A549 (cell line): ENCODE measurements at regions not wholly inside any gene's neighbourhood (a gene's known extent, or its start where the extent isn't known, plus 50 kb on each side); places are given as distances from the start of the nearest gene placed in this dataset.

Source experiments
- ATAC-seq, 2 experiments: fragments of 200-7000 bp in 1 of 2; fragments of >200 bp in 1 of 2; cut with Nextera tagmentation in 1 of 2; cut with Tn5 transposase in 1 of 2; 3 replicates each; pipeline versions ENCODE4 v1.8.0 to v1.9.1; 2018 to 2020; ENCODE audit warnings: mild to moderate bottlenecking in 1 of 2, moderate library complexity in 1 of 2
- CTCF ChIA-PET: fragments of 300-600 bp; sonication (Branson Sonifier 250); formaldehyde crosslinking; extraction: SDS; loops from one replicate; lab custom pipeline; 2021; ENCODE audit warnings: antibody characterized with exemption, inconsistent platforms; lab: Yijun Ruan, JAX
- POLR2A ChIA-PET: fragments of 350-600 bp; formaldehyde crosslinking; extraction: SDS; loops from one replicate; lab custom pipeline; 2021; ENCODE audit warnings: antibody characterized with exemption, inconsistent platforms; lab: Yijun Ruan, JAX
- DNase-seq, 2 experiments: peaks; one replicate each; pipeline versions ENCODE4 v3.0.0 to v3.0.0-alpha.2; 2011 to 2016; ENCODE audit warnings: low read depth in 1 of 2, low spot score in 1 of 2
- FAIRE-seq: peaks from 2 replicates; lab custom pipeline; 2011; peaks lifted over from hg19 to GRCh38; lab: Jason Lieb, UNC
- H3K27ac ChIP-seq, 2 experiments: fragments of >200 bp; sonication (Bioruptor Twin); formaldehyde crosslinking; 3 replicates each; pipeline ENCODE4 v1.5.1; 2016 to 2017
- H3K4me1 ChIP-seq: fragments of >200 bp; sonication (Bioruptor Twin); formaldehyde crosslinking; 3 replicates; pipeline ENCODE4 v1.6.1; 2016
- H3K4me2 ChIP-seq: fragments of >200 bp; sonication (Bioruptor Twin); formaldehyde crosslinking; 3 replicates; pipeline ENCODE4 v1.6.1; 2016
- H3K4me3 ChIP-seq: fragments of >200 bp; sonication (Bioruptor Twin); formaldehyde crosslinking; 3 replicates; pipeline ENCODE4 v1.5.1; 2016
- H3K9me3 ChIP-seq: fragments of >200 bp; sonication (Bioruptor Twin); formaldehyde crosslinking; 3 replicates; pipeline ENCODE4 v1.6.1; 2016
- CBX2 ChIP-seq: fragments of 200-600 bp; sonication (generic); IDR thresholded peaks from 2 replicates; pipeline ENCODE4 v1.6.1; 2016; ENCODE audit warnings: low read depth, mild to moderate bottlenecking, borderline replicate concordance
- CEBPB ChIP-seq, 2 experiments: fragments of >200 bp in 1 of 2; sonication (Bioruptor Twin) in 1 of 2; formaldehyde crosslinking in 1 of 2; IDR thresholded peaks; 2 replicates each; pipeline ENCODE4 v1.6.1; 2012 to 2016
- EHF ChIP-seq: fragments of 250-450 bp; sonication (Bioruptor Pico); IDR thresholded peaks from 2 replicates; pipeline ENCODE4 v1.5.0; 2020; ENCODE audit warnings: mild to moderate bottlenecking
- EP300 ChIP-seq, 2 experiments: fragments of >200 bp; sonication (Bioruptor Twin); formaldehyde crosslinking; IDR thresholded peaks; 2 replicates in 1 of 2; 3 replicates in 1 of 2; pipeline ENCODE4 v1.6.1; 2016 to 2017
- FOSB ChIP-seq: fragments of 250-450 bp; sonication (Bioruptor Pico); IDR thresholded peaks from 2 replicates; pipeline ENCODE4 v1.5.0; 2020; ENCODE audit warnings: mild to moderate bottlenecking, moderate library complexity
- GATA3 ChIP-seq: IDR thresholded peaks from 2 replicates; pipeline ENCODE4 v1.6.1; 2012; ENCODE audit warnings: borderline replicate concordance
- HEYL ChIP-seq: fragments of 250-450 bp; sonication (Bioruptor Pico); IDR thresholded peaks from 2 replicates; pipeline ENCODE4 v1.8.0; 2021; ENCODE audit warnings: mild to moderate bottlenecking, moderate library complexity
- HOXB13 ChIP-seq: fragments of 250-450 bp; sonication (Bioruptor Pico); IDR thresholded peaks from 2 replicates; pipeline ENCODE4 v1.5.0; 2020; ENCODE audit warnings: low read depth, mild to moderate bottlenecking, moderate library complexity
- HOXB5 ChIP-seq: fragments of 250-450 bp; sonication (Bioruptor Pico); IDR thresholded peaks from 2 replicates; pipeline ENCODE4 v1.5.0; 2020; ENCODE audit warnings: mild to moderate bottlenecking, moderate library complexity
- JUN ChIP-seq, 2 experiments: fragments of >200 bp; sonication (Bioruptor Twin); formaldehyde crosslinking; IDR thresholded peaks; 2 replicates in 1 of 2; 3 replicates in 1 of 2; pipeline ENCODE4 v1.6.1; 2016 to 2017
- MAZ ChIP-seq: fragments of 150-350 bp; IDR thresholded peaks from 2 replicates; pipeline ENCODE4 v1.6.1; 2014; ENCODE audit warnings: antibody characterized with exemption, low read depth, low read length, borderline replicate concordance
- PHF8 ChIP-seq: fragments of 200-600 bp; sonication (generic); IDR thresholded peaks from 2 replicates; pipeline ENCODE4 v1.6.1; 2016; ENCODE audit warnings: low read depth, mild to moderate bottlenecking, antibody characterized with exemption, moderate library complexity, borderline replicate concordance
- RARB ChIP-seq: fragments of 250-450 bp; sonication (Bioruptor Pico); IDR thresholded peaks from 2 replicates; pipeline ENCODE4 v1.8.0; 2021; ENCODE audit warnings: mild to moderate bottlenecking, moderate library complexity
- RCOR1 ChIP-seq: fragments of 150-350 bp; IDR thresholded peaks from 2 replicates; pipeline ENCODE4 v1.6.1; 2014; ENCODE audit warnings: antibody characterized with exemption, low read length, low read depth
- SREBF2 ChIP-seq: fragments of 450-650 bp; IDR thresholded peaks from 2 replicates; pipeline ENCODE4 v1.6.1; 2014; ENCODE audit warnings: mild to moderate bottlenecking, moderate library complexity
- TP53 ChIP-seq: fragments of 250-450 bp; sonication (Bioruptor Pico); IDR thresholded peaks from 2 replicates; pipeline ENCODE4 v1.5.0; 2021; ENCODE audit warnings: mild to moderate bottlenecking, moderate library complexity
- ZSCAN20 ChIP-seq: fragments of 250-450 bp; sonication (Bioruptor Pico); IDR thresholded peaks from 2 replicates; pipeline ENCODE4 v1.8.0; 2022; ENCODE audit warnings: mild to moderate bottlenecking, moderate library complexity
- WGBS: methylation state at CpG from one replicate; pipeline ENCODE4 v1.1.6; 2017; ENCODE audit errors: missing lambda C conversion rate; 5-methylcytosine and 5-hydroxymethylcytosine counted together
- TF ChIP-seq, protein P1 (sequence below): fragments of 250-450 bp; sonication (Bioruptor Pico); IDR thresholded peaks from 2 replicates; pipeline ENCODE4 v1.5.0; 2020; ENCODE audit warnings: low read depth, mild to moderate bottlenecking, moderate library complexity
- TF ChIP-seq, protein P2 (sequence below): fragments of 450-650 bp; IDR thresholded peaks from 2 replicates; pipeline ENCODE4 v1.6.1; 2014; ENCODE audit warnings: antibody characterized with exemption
- TF ChIP-seq, protein P3 (sequence below): IDR thresholded peaks from 2 replicates; pipeline ENCODE4 v1.6.1; 2012
- TF ChIP-seq, protein P4 (sequence below): IDR thresholded peaks from 2 replicates; pipeline ENCODE4 v1.6.1; 2012; ENCODE audit warnings: low read depth, borderline replicate concordance
- TF ChIP-seq, protein P5 (sequence below): fragments of 200-600 bp; sonication (generic); IDR thresholded peaks from 2 replicates; pipeline ENCODE4 v1.6.1; 2016; ENCODE audit warnings: antibody characterized with exemption, mild to moderate bottlenecking, moderate library complexity
- TF ChIP-seq, protein P6 (sequence below): fragments of 150-350 bp; IDR thresholded peaks from 2 replicates; pipeline ENCODE4 v1.6.1; 2014; ENCODE audit warnings: low read depth, mild to moderate bottlenecking, low read length
- TF ChIP-seq, protein P7 (sequence below): fragments of >200 bp; sonication (Bioruptor Twin); formaldehyde crosslinking; IDR thresholded peaks from 3 replicates; pipeline ENCODE4 v1.5.1; 2016

DNA sequence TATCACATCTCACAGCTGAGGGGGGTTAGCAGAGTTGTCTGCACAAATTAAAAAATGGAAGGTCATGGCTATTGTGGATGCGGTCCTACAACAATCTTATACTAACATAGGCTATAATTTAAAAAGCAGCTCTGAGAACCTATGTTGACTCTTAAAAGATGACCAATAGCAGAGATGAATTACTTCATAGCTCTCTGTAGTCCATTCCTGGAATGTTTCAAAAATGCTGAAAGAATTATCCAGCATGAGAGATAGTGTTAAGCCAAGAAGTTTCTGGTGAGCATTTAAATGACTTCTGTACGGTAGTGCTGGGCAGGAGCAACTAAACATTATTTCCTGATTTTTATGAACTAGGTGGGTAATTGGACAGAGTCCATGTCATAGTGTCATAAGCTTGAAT lies 218.2 kb upstream of the NUDT12 start:
- WGBS: 72% methylated on average over 2 of the region's 2 CpGs
- H3K9me3 ChIP-seq: no peaks in the 10 kb centered on the region; the same call in 2 of the 3 replicates
- H3K4me1 ChIP-seq: no peaks in the 10 kb centered on the region
- no peak overlapping the region for H3K4me2 ChIP-seq
- DNase-seq: no peak
- ATAC-seq: no peak
- ChIA-PET POLR2A (no interaction called here), CTCF (no interaction called here)
- FAIRE-seq: no peak
- TF ChIP-seq RARB (CRISPR knock-in tag) (no peak), HOXB13 (CRISPR knock-in tag) (no peak), EP300 (IDR thresholded peaks at IDR 0.05) (no peak), ZSCAN20 (CRISPR knock-in tag) (no peak)
- TF ChIP-seq, protein P1, sequence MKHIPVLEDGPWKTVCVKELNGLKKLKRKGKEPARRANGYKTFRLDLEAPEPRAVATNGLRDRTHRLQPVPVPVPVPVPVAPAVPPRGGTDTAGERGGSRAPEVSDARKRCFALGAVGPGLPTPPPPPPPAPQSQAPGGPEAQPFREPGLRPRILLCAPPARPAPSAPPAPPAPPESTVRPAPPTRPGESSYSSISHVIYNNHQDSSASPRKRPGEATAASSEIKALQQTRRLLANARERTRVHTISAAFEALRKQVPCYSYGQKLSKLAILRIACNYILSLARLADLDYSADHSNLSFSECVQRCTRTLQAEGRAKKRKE (CRISPR knock-in tag): no peak
- no peak overlapping the region for H3K4me3 ChIP-seq
- H3K27ac ChIP-seq: no peak overlapping the region

DNA sequence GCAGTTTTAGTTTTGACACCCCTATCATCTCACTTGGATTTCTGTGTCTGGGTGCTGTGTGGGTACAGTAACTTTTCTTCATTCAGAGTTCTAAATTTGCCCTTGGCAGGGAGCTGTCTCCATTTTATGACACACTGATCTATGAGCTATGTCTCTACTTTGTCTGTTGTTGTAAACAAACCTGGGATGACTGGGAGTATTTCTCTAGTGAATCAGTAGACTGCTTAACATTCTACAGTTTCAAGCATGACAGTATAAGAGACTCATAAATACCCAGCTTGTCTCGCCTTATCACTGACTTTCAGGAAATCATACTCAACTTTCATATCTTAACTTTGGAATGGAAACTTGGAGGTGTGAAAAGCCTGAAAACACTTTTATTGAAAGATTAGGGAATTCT lies 212.1 kb upstream of the NUDT12 start:
- POLR2A ChIA-PET: no interaction called here
- no peak overlapping the region for H3K4me2 ChIP-seq
- H3K4me3 ChIP-seq: no peak overlapping the region
- WGBS: 31% methylated on average over 1 of the region's 1 CpG
- no peaks in the 10 kb centered on the region for H3K4me1 ChIP-seq
- TF ChIP-seq, protein P2, sequence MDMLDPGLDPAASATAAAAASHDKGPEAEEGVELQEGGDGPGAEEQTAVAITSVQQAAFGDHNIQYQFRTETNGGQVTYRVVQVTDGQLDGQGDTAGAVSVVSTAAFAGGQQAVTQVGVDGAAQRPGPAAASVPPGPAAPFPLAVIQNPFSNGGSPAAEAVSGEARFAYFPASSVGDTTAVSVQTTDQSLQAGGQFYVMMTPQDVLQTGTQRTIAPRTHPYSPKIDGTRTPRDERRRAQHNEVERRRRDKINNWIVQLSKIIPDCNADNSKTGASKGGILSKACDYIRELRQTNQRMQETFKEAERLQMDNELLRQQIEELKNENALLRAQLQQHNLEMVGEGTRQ: no peak
- TF ChIP-seq CBX2 (no peak), GATA3 (no peak), FOSB (no peak), SREBF2 (no peak), MAZ (no peak), HOXB5 (CRISPR knock-in tag) (no peak), HEYL (CRISPR knock-in tag) (no peak), CEBPB (IDR thresholded peaks at IDR 0.05) (no peak), PHF8 (no peak), RCOR1 (no peak)
- TF ChIP-seq, protein P3, sequence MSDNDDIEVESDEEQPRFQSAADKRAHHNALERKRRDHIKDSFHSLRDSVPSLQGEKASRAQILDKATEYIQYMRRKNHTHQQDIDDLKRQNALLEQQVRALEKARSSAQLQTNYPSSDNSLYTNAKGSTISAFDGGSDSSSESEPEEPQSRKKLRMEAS: no peak
- TF ChIP-seq, protein P4, sequence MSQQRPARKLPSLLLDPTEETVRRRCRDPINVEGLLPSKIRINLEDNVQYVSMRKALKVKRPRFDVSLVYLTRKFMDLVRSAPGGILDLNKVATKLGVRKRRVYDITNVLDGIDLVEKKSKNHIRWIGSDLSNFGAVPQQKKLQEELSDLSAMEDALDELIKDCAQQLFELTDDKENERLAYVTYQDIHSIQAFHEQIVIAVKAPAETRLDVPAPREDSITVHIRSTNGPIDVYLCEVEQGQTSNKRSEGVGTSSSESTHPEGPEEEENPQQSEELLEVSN: no peak
- TF ChIP-seq, protein P5, sequence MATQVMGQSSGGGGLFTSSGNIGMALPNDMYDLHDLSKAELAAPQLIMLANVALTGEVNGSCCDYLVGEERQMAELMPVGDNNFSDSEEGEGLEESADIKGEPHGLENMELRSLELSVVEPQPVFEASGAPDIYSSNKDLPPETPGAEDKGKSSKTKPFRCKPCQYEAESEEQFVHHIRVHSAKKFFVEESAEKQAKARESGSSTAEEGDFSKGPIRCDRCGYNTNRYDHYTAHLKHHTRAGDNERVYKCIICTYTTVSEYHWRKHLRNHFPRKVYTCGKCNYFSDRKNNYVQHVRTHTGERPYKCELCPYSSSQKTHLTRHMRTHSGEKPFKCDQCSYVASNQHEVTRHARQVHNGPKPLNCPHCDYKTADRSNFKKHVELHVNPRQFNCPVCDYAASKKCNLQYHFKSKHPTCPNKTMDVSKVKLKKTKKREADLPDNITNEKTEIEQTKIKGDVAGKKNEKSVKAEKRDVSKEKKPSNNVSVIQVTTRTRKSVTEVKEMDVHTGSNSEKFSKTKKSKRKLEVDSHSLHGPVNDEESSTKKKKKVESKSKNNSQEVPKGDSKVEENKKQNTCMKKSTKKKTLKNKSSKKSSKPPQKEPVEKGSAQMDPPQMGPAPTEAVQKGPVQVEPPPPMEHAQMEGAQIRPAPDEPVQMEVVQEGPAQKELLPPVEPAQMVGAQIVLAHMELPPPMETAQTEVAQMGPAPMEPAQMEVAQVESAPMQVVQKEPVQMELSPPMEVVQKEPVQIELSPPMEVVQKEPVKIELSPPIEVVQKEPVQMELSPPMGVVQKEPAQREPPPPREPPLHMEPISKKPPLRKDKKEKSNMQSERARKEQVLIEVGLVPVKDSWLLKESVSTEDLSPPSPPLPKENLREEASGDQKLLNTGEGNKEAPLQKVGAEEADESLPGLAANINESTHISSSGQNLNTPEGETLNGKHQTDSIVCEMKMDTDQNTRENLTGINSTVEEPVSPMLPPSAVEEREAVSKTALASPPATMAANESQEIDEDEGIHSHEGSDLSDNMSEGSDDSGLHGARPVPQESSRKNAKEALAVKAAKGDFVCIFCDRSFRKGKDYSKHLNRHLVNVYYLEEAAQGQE: no peak
- TF ChIP-seq, all 56 proteins: peak for 0
- FAIRE-seq (no peak), ATAC-seq (no peak), DNase-seq (peak in 1 of 2 experiments; percentile 9)
- H3K9me3 ChIP-seq: no peaks in the 10 kb centered on the region; the same call in 2 of the 3 replicates
- CTCF ChIA-PET: no interaction called here
- H3K27ac ChIP-seq: no peak overlapping the region

DNA sequence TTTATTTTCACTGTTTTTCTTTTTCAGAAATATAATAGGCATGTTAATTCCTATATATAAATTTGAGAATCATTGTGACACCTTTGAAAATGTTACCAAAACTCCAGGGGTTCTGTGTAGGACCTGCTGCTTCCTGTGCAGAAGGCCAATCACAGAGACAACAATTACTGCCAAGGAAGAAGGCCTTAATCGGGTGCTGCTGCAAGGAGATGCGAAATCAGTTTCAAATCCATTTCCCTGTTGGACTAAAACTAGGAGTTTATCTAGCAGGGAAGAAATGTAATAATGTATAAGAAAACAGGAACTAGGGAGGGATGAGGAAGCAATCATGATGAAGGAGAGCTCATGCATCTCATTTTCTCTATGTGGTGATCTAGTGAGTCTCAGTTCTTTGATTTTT lies 209.7 kb upstream of the NUDT12 start:
- Histone ChIP-seq H3K4me2 (no peak overlapping the region), H3K27ac (no peak overlapping the region), H3K9me3 (no peaks in the 10 kb centered on the region), H3K4me3 (no peak overlapping the region), H3K4me1 (no peaks in the 10 kb centered on the region)
- DNase-seq: no peak
- ChIA-PET CTCF (no interaction called here), POLR2A (no interaction called here)
- FAIRE-seq: no peak
- WGBS: 57% methylated on average over 2 of the region's 2 CpGs
- no peak for ATAC-seq
- TF ChIP-seq JUN (IDR thresholded peaks at IDR 0.05): no peak
- TF ChIP-seq, protein P6, sequence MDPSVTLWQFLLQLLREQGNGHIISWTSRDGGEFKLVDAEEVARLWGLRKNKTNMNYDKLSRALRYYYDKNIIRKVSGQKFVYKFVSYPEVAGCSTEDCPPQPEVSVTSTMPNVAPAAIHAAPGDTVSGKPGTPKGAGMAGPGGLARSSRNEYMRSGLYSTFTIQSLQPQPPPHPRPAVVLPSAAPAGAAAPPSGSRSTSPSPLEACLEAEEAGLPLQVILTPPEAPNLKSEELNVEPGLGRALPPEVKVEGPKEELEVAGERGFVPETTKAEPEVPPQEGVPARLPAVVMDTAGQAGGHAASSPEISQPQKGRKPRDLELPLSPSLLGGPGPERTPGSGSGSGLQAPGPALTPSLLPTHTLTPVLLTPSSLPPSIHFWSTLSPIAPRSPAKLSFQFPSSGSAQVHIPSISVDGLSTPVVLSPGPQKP: no peak
- TF ChIP-seq, protein P7, sequence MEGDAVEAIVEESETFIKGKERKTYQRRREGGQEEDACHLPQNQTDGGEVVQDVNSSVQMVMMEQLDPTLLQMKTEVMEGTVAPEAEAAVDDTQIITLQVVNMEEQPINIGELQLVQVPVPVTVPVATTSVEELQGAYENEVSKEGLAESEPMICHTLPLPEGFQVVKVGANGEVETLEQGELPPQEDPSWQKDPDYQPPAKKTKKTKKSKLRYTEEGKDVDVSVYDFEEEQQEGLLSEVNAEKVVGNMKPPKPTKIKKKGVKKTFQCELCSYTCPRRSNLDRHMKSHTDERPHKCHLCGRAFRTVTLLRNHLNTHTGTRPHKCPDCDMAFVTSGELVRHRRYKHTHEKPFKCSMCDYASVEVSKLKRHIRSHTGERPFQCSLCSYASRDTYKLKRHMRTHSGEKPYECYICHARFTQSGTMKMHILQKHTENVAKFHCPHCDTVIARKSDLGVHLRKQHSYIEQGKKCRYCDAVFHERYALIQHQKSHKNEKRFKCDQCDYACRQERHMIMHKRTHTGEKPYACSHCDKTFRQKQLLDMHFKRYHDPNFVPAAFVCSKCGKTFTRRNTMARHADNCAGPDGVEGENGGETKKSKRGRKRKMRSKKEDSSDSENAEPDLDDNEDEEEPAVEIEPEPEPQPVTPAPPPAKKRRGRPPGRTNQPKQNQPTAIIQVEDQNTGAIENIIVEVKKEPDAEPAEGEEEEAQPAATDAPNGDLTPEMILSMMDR: no peak
- no peak for TF ChIP-seq TP53 (CRISPR knock-in tag)
- TF ChIP-seq EHF: no peak
- TF ChIP-seq EP300 (IDR thresholded peaks at IDR 0.05): no peak
- TF ChIP-seq, protein P1 (CRISPR knock-in tag): no peak
